Tibial artery (tissue), 4 donors: ENCODE measurements at regions not wholly inside any gene's neighbourhood (a gene's known extent, or its start where the extent isn't known, plus 50 kb on each side); places are given as distances from the start of the nearest gene placed in this dataset.

Source experiments
- DNase-seq, 2 donors: peaks; one replicate each; pipeline ENCODE4 v3.0.0-alpha.2; 2019
- H3K27ac ChIP-seq, 2 donors: fragments of 200-600 bp; sonication (generic) in 1 of 2; 1 replicate in 1 of 2; 2 replicates in 1 of 2; pipeline ENCODE4 v1.5.1; 2018 to 2019; ENCODE audit warnings: mild to moderate bottlenecking in 1 of 2
- H3K27me3 ChIP-seq, 2 donors: fragments of 200-600 bp; sonication (generic) in 1 of 2; one replicate each; pipeline versions ENCODE4 v1.5.1 to v1.6.0; 2016 to 2019
- H3K36me3 ChIP-seq, 3 donors: fragments of 200-600 bp; sonication (generic) in 2 of 3; one replicate each; pipeline ENCODE4 v1.5.1; 2016 to 2019; ENCODE audit warnings: mild to moderate bottlenecking in 2 of 3
- H3K4me1 ChIP-seq, 4 donors: fragments of 200-600 bp; sonication (generic) in 2 of 4; 1 replicate in 3 of 4; 2 replicates in 1 of 4; pipeline ENCODE4 v1.5.1; 2016 to 2019
- H3K4me3 ChIP-seq, 2 donors: fragments of 200-600 bp; sonication (generic) in 1 of 2; 1 replicate in 1 of 2; 2 replicates in 1 of 2; pipeline ENCODE4 v1.5.1; 2018 to 2019; ENCODE audit warnings: mild to moderate bottlenecking in 2 of 2
- H3K9me3 ChIP-seq, 3 donors: fragments of 200-600 bp; sonication (generic) in 1 of 3; one replicate each; pipeline ENCODE4 v1.5.1; 2016 to 2019
- intact Hi-C: fragments of 100-400 bp; cut with DNase I; formaldehyde crosslinking; loops from one replicate; pipeline ENCODE4 v1.15.0; 2023; ENCODE audit warnings: low total_unique reads
- TF ChIP-seq, protein P1 (sequence below), 2 experiments: fragments of 200-600 bp in 1 of 2; fragments of 450-650 bp in 1 of 2; IDR thresholded peaks; one replicate each; pipeline ENCODE4 v1.5.1; 2017 to 2019; ENCODE audit warnings: antibody characterized with exemption in 2 of 2, mild to moderate bottlenecking in 1 of 2, moderate library complexity in 1 of 2

DNA sequence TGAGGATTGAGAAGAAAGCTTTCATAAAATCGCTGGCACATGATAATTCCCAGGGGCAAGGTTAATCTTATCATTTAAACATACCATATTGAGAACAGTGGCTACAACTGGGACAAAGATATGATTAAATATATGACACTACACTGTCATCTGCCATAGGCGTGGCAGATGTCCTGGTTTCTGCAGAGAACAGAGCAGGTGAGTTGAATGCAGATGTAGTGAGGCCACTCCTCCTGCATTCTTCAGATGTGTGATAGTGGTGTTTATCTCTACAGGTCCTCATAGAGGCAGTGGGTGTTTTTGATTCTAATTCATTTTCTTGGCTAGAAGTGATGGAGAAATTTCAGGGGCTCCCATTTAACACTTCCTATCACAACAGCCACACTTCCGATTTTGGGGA, 237.0 kb upstream of the CDH9 start:
- intact Hi-C loops: no loop called here
- Histone ChIP-seq H3K27ac (no peak overlapping the region), H3K27me3 (no peaks in the 10 kb centered on the region), H3K4me1 (no peaks in the 10 kb centered on the region), H3K4me3 (no peak overlapping the region), H3K36me3 (no peaks in the 10 kb centered on the region), H3K9me3 (no peaks in the 10 kb centered on the region)
- DNase-seq: no peak
- TF ChIP-seq, protein P1, sequence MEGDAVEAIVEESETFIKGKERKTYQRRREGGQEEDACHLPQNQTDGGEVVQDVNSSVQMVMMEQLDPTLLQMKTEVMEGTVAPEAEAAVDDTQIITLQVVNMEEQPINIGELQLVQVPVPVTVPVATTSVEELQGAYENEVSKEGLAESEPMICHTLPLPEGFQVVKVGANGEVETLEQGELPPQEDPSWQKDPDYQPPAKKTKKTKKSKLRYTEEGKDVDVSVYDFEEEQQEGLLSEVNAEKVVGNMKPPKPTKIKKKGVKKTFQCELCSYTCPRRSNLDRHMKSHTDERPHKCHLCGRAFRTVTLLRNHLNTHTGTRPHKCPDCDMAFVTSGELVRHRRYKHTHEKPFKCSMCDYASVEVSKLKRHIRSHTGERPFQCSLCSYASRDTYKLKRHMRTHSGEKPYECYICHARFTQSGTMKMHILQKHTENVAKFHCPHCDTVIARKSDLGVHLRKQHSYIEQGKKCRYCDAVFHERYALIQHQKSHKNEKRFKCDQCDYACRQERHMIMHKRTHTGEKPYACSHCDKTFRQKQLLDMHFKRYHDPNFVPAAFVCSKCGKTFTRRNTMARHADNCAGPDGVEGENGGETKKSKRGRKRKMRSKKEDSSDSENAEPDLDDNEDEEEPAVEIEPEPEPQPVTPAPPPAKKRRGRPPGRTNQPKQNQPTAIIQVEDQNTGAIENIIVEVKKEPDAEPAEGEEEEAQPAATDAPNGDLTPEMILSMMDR (IDR thresholded peaks at IDR 0.05): no peak

DNA sequence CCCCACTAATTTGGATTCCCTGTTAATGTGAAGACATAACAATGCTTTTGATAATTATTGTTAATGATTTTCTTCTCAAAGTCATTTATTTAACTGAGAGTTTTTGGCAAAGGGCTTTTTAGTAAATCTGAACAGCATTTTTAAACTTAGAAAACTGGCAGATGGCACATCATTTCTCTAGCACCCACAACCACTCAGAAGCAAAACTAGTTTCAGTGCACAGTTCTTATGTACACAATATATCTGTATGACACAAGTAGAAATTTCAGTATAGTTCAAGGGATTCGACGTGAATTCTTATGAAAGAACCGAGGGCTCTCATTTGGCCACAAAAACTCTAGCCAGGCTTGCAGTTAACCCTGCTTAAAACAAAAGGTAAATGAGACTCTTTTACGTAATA, 231.4 kb upstream of the CDH9 start:
- H3K4me3 ChIP-seq: no peak overlapping the region
- no peaks in the 10 kb centered on the region for H3K9me3 ChIP-seq
- no peak for DNase-seq
- no peaks in the 10 kb centered on the region for H3K27me3 ChIP-seq
- no peaks in the 10 kb centered on the region for H3K36me3 ChIP-seq
- intact Hi-C loops: no loop called here
- no peak overlapping the region for H3K27ac ChIP-seq
- TF ChIP-seq, protein P1 (IDR thresholded peaks at IDR 0.05): no peak
- H3K4me1 ChIP-seq: no peaks in the 10 kb centered on the region

GRCh38 chr5:27267209-27267824, 228.9 kb upstream of the CDH9 start:
- H3K27me3 ChIP-seq: no peaks in the 10 kb centered on the region
- H3K4me1 ChIP-seq: no peaks in the 10 kb centered on the region
- peaks cover 0 to 11% (median 0%) of the 10 kb centered on the region in 3 donors for H3K9me3 ChIP-seq
- H3K27ac ChIP-seq: no peak overlapping the region
- no peaks in the 10 kb centered on the region for H3K36me3 ChIP-seq
- H3K4me3 ChIP-seq: no peak overlapping the region
- intact Hi-C loops: no loop called here
- TF ChIP-seq, protein P1 (IDR thresholded peaks at IDR 0.05): no peak
- DNase-seq: no peak

- intact Hi-C loops: no loop called here
- Histone ChIP-seq H3K27ac (no peak overlapping the region), H3K4me3 (no peak overlapping the region), H3K4me1 (no peaks in the 10 kb centered on the region), H3K27me3 (no peaks in the 10 kb centered on the region), H3K9me3 (peaks cover 0 to 11% (median 0%) of the 10 kb centered on the region in 3 donors), H3K36me3 (no peaks in the 10 kb centered on the region)
- TF ChIP-seq, protein P1 (IDR thresholded peaks at IDR 0.05): no peak
- no peak for DNase-seq
Measured at GRCh38 chr5:27266184-27266583, 227.8 kb upstream of the CDH9 start.

DNA sequence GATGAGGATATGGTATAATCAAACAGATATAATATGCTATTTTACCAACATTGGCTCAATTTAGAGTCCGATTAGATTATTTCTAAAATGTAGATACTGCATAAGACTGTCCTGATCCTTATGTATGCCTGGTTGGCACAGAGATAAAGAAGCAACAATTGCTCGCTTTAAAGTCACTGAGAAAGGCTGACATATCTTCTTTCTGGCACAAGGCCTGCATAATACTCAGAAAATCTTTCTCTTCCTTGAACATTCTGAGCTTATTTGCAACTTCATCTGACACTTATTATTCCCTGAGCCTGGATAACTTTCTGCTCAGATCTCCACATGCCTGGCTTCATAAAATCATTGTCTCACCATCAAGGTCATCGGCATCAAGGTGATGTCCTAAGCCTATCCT, 219.3 kb upstream of the CDH9 start:
- TF ChIP-seq, protein P1 (IDR thresholded peaks at IDR 0.05): no peak
- no peak overlapping the region for H3K4me3 ChIP-seq
- no peak overlapping the region for H3K27ac ChIP-seq
- H3K36me3 ChIP-seq: no peaks in the 10 kb centered on the region
- H3K9me3 ChIP-seq: no peaks in the 10 kb centered on the region
- H3K27me3 ChIP-seq: no peaks in the 10 kb centered on the region
- no peak for DNase-seq
- intact Hi-C loops: no loop called here
- H3K4me1 ChIP-seq: no peaks in the 10 kb centered on the region

- Histone ChIP-seq H3K9me3 (no peaks in the 10 kb centered on the region), H3K27ac (no peak overlapping the region), H3K27me3 (no peaks in the 10 kb centered on the region), H3K4me1 (no peaks in the 10 kb centered on the region), H3K36me3 (no peaks in the 10 kb centered on the region), H3K4me3 (no peak overlapping the region)
- no peak for DNase-seq
- intact Hi-C loops: no loop called here
- TF ChIP-seq, protein P1 (IDR thresholded peaks at IDR 0.05): no peak
Measured at GRCh38 chr5:27252911-27253310, 214.5 kb upstream of the CDH9 start.
